ENCODE measurements at regions not wholly inside any gene's neighbourhood (a gene's known extent, or its start where the extent isn't known, plus 50 kb on each side); places are given as distances from the start of the nearest gene placed in this dataset.

GRCh38 chr10:130371666-130372065 is 235.5 kb downstream of the GLRX3 start:
- CTCF ChIA-PET: no interaction called here
- no peak overlapping the region for H3K4me3 Mint-ChIP-seq
- no peaks in the 10 kb centered on the region for H3K36me3 ChIP-seq (ENCODE audit: control insufficient read depth in 2 of 3, insufficient read depth in 3 of 3, low read length in 3 of 3)
- no peak overlapping the region for H3K27ac Mint-ChIP-seq
- no peaks in the 10 kb centered on the region for H3K4me1 Mint-ChIP-seq
- peaks cover 0 to 19% (median 0%) of the 10 kb centered on the region in 5 donors for H3K27me3 Mint-ChIP-seq
- no peaks in the 10 kb centered on the region for H3K36me3 Mint-ChIP-seq
- no peaks in the 10 kb centered on the region for H3K9me3 ChIP-seq (ENCODE audit: control insufficient read depth in 2 of 3, low read length in 3 of 3)
- intact Hi-C loops (cut with micrococcal nuclease): no loop called here
- H3K27me3 ChIP-seq (ENCODE audit: control insufficient read depth in 2 of 2, insufficient read depth in 2 of 2, low read length in 2 of 2): no peaks in the 10 kb centered on the region
- no peaks in the 10 kb centered on the region for H3K4me1 ChIP-seq (ENCODE audit: control insufficient read depth in 2 of 2, insufficient read depth in 2 of 2, low read length in 2 of 2)
- no peak overlapping the region for H3K27ac ChIP-seq (ENCODE audit: low read depth, low read length)
- no peak for DNase-seq
- peaks cover 0 to 6% (median 0%) of the 10 kb centered on the region in 11 donors for H3K9me3 Mint-ChIP-seq
- H3K4me3 ChIP-seq (ENCODE audit: low read length): no peak overlapping the region
- POLR2A ChIA-PET: no interaction called here
- no peak for ATAC-seq

DNA sequence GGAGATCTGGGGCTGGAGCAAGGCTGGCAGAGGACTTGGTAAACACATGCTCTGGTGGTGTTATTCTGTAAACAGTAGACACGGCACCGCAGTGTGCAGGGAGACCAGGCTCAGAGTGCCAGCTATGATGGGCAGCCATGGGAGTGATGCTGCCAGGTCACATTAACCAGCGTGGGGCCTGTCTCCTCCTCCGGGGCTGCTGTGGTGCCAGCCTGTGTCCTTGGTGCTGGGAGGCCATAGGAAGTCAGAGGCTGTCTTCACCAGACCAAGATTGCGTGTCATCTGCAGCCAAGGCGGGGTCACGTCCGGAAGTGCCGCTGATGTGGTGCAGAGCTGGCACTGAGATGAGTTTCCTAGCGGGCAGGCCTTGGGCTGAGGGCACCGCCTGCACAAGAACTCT is 236.0 kb downstream of the GLRX3 start:
- Mint-ChIP-seq H3K9me3 (peaks cover 0 to 6% (median 0%) of the 10 kb centered on the region in 11 donors), H3K4me3 (no peak overlapping the region), H3K4me1 (no peaks in the 10 kb centered on the region), H3K27ac (no peak overlapping the region), H3K27me3 (peaks cover 0 to 19% (median 0%) of the 10 kb centered on the region in 5 donors), H3K36me3 (no peaks in the 10 kb centered on the region)
- no peaks in the 10 kb centered on the region for H3K9me3 ChIP-seq (ENCODE audit: control insufficient read depth in 2 of 3, low read length in 3 of 3)
- no peaks in the 10 kb centered on the region for H3K27me3 ChIP-seq (ENCODE audit: control insufficient read depth in 2 of 2, insufficient read depth in 2 of 2, low read length in 2 of 2)
- ATAC-seq (no peak), DNase-seq (no peak)
- CTCF ChIA-PET: no interaction called here
- intact Hi-C loops (cut with micrococcal nuclease): no loop called here
- H3K27ac ChIP-seq (ENCODE audit: low read depth, low read length): no peak overlapping the region
- no peak overlapping the region for H3K4me3 ChIP-seq (ENCODE audit: low read length)
- H3K4me1 ChIP-seq (ENCODE audit: control insufficient read depth in 2 of 2, insufficient read depth in 2 of 2, low read length in 2 of 2): no peaks in the 10 kb centered on the region
- POLR2A ChIA-PET: no interaction called here
- no peaks in the 10 kb centered on the region for H3K36me3 ChIP-seq (ENCODE audit: control insufficient read depth in 2 of 3, insufficient read depth in 3 of 3, low read length in 3 of 3)

- H3K9me3 ChIP-seq (ENCODE audit: control insufficient read depth in 2 of 3, low read length in 3 of 3): no peaks in the 10 kb centered on the region
- no peaks in the 10 kb centered on the region for H3K4me1 ChIP-seq (ENCODE audit: control insufficient read depth in 2 of 2, insufficient read depth in 2 of 2, low read length in 2 of 2)
- no peaks in the 10 kb centered on the region for H3K27me3 ChIP-seq (ENCODE audit: control insufficient read depth in 2 of 2, insufficient read depth in 2 of 2, low read length in 2 of 2)
- DNase-seq (no peak), ATAC-seq (no peak)
- H3K4me3 ChIP-seq (ENCODE audit: low read length): no peak overlapping the region
- no peak overlapping the region for H3K27ac Mint-ChIP-seq
- ChIA-PET POLR2A (no interaction called here), CTCF (no interaction called here)
- no peaks in the 10 kb centered on the region for H3K4me1 Mint-ChIP-seq
- no peak overlapping the region for H3K27ac ChIP-seq (ENCODE audit: low read depth, low read length)
- no peaks in the 10 kb centered on the region for H3K36me3 Mint-ChIP-seq
- H3K27me3 Mint-ChIP-seq: peaks cover 0 to 19% (median 0%) of the 10 kb centered on the region in 5 donors
- intact Hi-C loops (cut with micrococcal nuclease): no loop called here
- no peak overlapping the region for H3K4me3 Mint-ChIP-seq
- peaks cover 0 to 6% (median 0%) of the 10 kb centered on the region in 11 donors for H3K9me3 Mint-ChIP-seq
- no peaks in the 10 kb centered on the region for H3K36me3 ChIP-seq (ENCODE audit: control insufficient read depth in 2 of 3, insufficient read depth in 3 of 3, low read length in 3 of 3)
Measured at GRCh38 chr10:130372866-130373265, 236.7 kb downstream of the GLRX3 start.

- Mint-ChIP-seq H3K27me3 (peaks cover 0 to 24% (median 10%) of the 10 kb centered on the region in 5 donors), H3K4me3 (no peak overlapping the region), H3K36me3 (no peaks in the 10 kb centered on the region), H3K4me1 (no peaks in the 10 kb centered on the region), H3K9me3 (peaks cover 0 to 5% (median 0%) of the 10 kb centered on the region in 11 donors), H3K27ac (no peak overlapping the region)
- ChIA-PET CTCF (no interaction called here), POLR2A (no interaction called here)
- no peak overlapping the region for H3K27ac ChIP-seq (ENCODE audit: low read depth, low read length)
- no peaks in the 10 kb centered on the region for H3K9me3 ChIP-seq (ENCODE audit: control insufficient read depth in 2 of 3, low read length in 3 of 3)
- no peaks in the 10 kb centered on the region for H3K27me3 ChIP-seq (ENCODE audit: control insufficient read depth in 2 of 2, insufficient read depth in 2 of 2, low read length in 2 of 2)
- no peaks in the 10 kb centered on the region for H3K4me1 ChIP-seq (ENCODE audit: control insufficient read depth in 2 of 2, insufficient read depth in 2 of 2, low read length in 2 of 2)
- no peak overlapping the region for H3K4me3 ChIP-seq (ENCODE audit: low read length)
- intact Hi-C loops (cut with micrococcal nuclease): no loop called here
- no peak for ATAC-seq
- H3K36me3 ChIP-seq (ENCODE audit: control insufficient read depth in 2 of 3, insufficient read depth in 3 of 3, low read length in 3 of 3): no peaks in the 10 kb centered on the region
- no peak for DNase-seq
Measured at GRCh38 chr10:130377986-130378540, 241.9 kb downstream of the GLRX3 start.

DNA sequence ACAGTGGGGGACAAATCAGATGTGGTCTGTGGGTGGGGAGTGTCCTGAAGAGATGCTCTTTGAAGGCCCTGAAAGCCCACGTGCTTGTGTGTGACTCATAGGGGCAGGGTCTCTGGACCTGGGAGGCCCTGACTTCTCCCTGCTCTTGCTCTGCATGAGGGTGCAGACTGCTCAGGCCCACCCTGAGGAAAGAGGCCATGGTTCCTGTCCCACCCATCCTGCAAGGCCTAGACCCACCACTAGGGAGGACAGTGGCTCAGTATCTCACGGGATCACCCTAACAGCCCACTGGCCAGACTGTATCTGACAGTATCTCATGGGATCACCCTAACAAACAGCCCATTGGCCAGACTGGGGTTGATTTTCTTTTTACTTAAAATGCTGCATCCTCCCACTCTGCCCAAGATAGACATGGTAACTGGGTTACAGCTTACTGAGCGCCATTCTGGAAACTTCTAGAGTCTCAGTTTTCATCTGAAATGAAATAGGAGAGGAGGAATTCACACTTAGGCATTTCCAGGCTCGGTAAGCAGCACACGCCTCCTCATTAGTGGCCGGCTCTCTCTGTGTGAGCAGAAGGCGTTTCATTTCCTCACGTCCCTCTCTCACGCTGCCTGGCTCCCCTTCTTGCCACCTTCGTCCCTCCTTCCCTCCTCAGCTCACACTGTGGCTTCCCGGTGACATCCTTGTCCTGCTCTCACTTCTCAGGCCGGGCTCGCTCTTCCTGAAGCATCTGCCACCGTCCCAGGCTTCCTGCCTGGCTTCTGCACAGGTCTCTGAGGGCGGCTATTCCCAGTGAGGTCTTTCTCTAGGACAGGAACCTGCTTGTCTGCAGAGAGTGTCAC is 242.6 kb downstream of the GLRX3 start:
- Mint-ChIP-seq H3K27ac (no peak overlapping the region), H3K27me3 (peaks cover 0 to 23% (median 10%) of the 10 kb centered on the region in 5 donors), H3K36me3 (no peaks in the 10 kb centered on the region), H3K4me1 (no peaks in the 10 kb centered on the region), H3K4me3 (no peak overlapping the region), H3K9me3 (peaks cover 0 to 12% (median 2%) of the 10 kb centered on the region in 11 donors)
- Histone ChIP-seq H3K27me3 (ENCODE audit: control insufficient read depth in 2 of 2, insufficient read depth in 2 of 2, low read length in 2 of 2) (no peaks in the 10 kb centered on the region), H3K4me1 (ENCODE audit: control insufficient read depth in 2 of 2, insufficient read depth in 2 of 2, low read length in 2 of 2) (no peaks in the 10 kb centered on the region), H3K4me3 (ENCODE audit: low read length) (no peak overlapping the region), H3K36me3 (ENCODE audit: control insufficient read depth in 2 of 3, insufficient read depth in 3 of 3, low read length in 3 of 3) (no peaks in the 10 kb centered on the region), H3K9me3 (ENCODE audit: control insufficient read depth in 2 of 3, low read length in 3 of 3) (no peaks in the 10 kb centered on the region), H3K27ac (ENCODE audit: low read depth, low read length) (no peak overlapping the region)
- ChIA-PET CTCF (no interaction called here), POLR2A (no interaction called here)
- no peak for DNase-seq
- intact Hi-C loops (cut with micrococcal nuclease): no loop called here
- no peak for ATAC-seq

- no peak for ATAC-seq
- POLR2A ChIA-PET: no interaction called here
- no peaks in the 10 kb centered on the region for H3K36me3 ChIP-seq (ENCODE audit: control insufficient read depth in 2 of 3, insufficient read depth in 3 of 3, low read length in 3 of 3)
Measured at GRCh38 chr10:130380056-130380455, 243.9 kb downstream of the GLRX3 start.

GRCh38 chr10:130382031-130382430 is 245.8 kb downstream of the GLRX3 start:
- Histone ChIP-seq H3K4me1 (ENCODE audit: control insufficient read depth in 2 of 2, insufficient read depth in 2 of 2, low read length in 2 of 2) (no peaks in the 10 kb centered on the region), H3K4me3 (ENCODE audit: low read length) (no peak overlapping the region), H3K9me3 (ENCODE audit: control insufficient read depth in 2 of 3, low read length in 3 of 3) (no peaks in the 10 kb centered on the region), H3K36me3 (ENCODE audit: control insufficient read depth in 2 of 3, insufficient read depth in 3 of 3, low read length in 3 of 3) (no peaks in the 10 kb centered on the region), H3K27ac (ENCODE audit: low read depth, low read length) (no peak overlapping the region), H3K27me3 (ENCODE audit: control insufficient read depth in 2 of 2, insufficient read depth in 2 of 2, low read length in 2 of 2) (no peaks in the 10 kb centered on the region)
- POLR2A ChIA-PET: no interaction called here
- ATAC-seq (no peak), DNase-seq (no peak)
- intact Hi-C loops (cut with micrococcal nuclease): no loop called here
- Mint-ChIP-seq H3K4me3 (no peak overlapping the region), H3K27ac (no peak overlapping the region), H3K4me1 (peaks cover 0 to 2% (median 0%) of the 10 kb centered on the region in 7 donors), H3K27me3 (peaks cover 0 to 18% (median 6%) of the 10 kb centered on the region in 5 donors), H3K36me3 (peaks cover 0 to 6% (median 2%) of the 10 kb centered on the region in 5 donors), H3K9me3 (peaks cover 5 to 38% (median 14%) of the 10 kb centered on the region in 11 donors)
- CTCF ChIA-PET: no interaction called here

More at GRCh38 chr10:130380056-130380455, 243.9 kb downstream of the GLRX3 start:
- Mint-ChIP-seq H3K27me3 (peaks cover 0 to 18% (median 6%) of the 10 kb centered on the region in 5 donors), H3K4me3 (no peak overlapping the region), H3K9me3 (peaks cover 5 to 25% (median 10%) of the 10 kb centered on the region in 11 donors), H3K36me3 (peaks cover 0 to 6% (median 0%) of the 10 kb centered on the region in 5 donors), H3K27ac (no peak overlapping the region), H3K4me1 (peaks cover 0 to 2% (median 0%) of the 10 kb centered on the region in 7 donors)
- no peak overlapping the region for H3K4me3 ChIP-seq (ENCODE audit: low read length)
- H3K27ac ChIP-seq (ENCODE audit: low read depth, low read length): no peak overlapping the region
- H3K4me1 ChIP-seq (ENCODE audit: control insufficient read depth in 2 of 2, insufficient read depth in 2 of 2, low read length in 2 of 2): no peaks in the 10 kb centered on the region
- no peaks in the 10 kb centered on the region for H3K9me3 ChIP-seq (ENCODE audit: control insufficient read depth in 2 of 3, low read length in 3 of 3)
- DNase-seq: no peak
- CTCF ChIA-PET: no interaction called here
- H3K27me3 ChIP-seq (ENCODE audit: control insufficient read depth in 2 of 2, insufficient read depth in 2 of 2, low read length in 2 of 2): no peaks in the 10 kb centered on the region
- intact Hi-C loops (cut with micrococcal nuclease): no loop called here
